ENCODE measurements at regions not wholly inside any gene's neighbourhood (a gene's known extent, or its start where the extent isn't known, plus 50 kb on each side); places are given as distances from the start of the nearest gene placed in this dataset.

DNA sequence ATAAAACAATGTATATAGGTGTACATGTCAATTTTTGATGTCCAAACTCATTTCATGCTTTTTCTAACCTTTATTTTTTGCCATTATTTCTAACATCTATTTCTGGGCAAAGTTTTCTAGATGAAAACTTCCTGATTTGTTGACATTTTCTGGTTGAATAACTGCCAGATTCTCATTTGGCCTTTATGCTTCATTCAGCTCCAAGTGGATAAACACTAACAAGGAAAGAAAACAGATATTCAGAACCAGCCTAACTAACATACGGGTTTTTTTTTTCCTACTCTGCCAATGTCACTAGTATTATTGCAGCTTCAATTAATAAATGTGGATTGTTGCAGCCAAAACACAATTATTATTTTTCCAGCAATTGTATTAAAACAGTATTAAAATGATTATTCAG is 50.9 kb upstream of the RAP1GDS1 start:
- ChIA-PET POLR2A (ENCODE audit: low non-redundant PET) (no interaction called here), CTCF (interaction anchor here (0.8 kb wide), 1 partner anchor 37 kb away, joined by 3 read pairs; no protein-coding TSS in a partner anchor)

DNA sequence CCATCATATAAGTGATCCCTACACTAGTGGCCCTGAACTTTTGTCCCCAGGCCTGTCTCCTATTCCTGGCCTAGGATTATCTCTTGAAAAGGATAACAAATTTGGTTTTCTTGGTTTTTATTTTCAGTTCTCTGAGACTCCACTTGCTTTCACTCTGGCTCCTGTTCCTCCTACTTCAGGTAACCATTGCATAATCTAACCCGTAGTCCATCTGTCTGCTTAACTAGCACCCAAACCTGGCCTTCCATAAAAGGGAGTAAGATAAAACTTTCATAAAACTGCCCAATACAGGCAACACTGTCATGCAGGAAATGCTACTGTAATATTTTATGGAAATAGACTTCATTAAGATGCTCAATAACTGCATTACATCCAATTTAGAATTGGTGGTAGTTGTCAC is 52.1 kb upstream of the RAP1GDS1 start:
- POLR2A ChIA-PET (ENCODE audit: low non-redundant PET), result no interaction called here
- no peak for DNase-seq (ENCODE audit: low spot score)
- TF ChIP-seq, protein P1, sequence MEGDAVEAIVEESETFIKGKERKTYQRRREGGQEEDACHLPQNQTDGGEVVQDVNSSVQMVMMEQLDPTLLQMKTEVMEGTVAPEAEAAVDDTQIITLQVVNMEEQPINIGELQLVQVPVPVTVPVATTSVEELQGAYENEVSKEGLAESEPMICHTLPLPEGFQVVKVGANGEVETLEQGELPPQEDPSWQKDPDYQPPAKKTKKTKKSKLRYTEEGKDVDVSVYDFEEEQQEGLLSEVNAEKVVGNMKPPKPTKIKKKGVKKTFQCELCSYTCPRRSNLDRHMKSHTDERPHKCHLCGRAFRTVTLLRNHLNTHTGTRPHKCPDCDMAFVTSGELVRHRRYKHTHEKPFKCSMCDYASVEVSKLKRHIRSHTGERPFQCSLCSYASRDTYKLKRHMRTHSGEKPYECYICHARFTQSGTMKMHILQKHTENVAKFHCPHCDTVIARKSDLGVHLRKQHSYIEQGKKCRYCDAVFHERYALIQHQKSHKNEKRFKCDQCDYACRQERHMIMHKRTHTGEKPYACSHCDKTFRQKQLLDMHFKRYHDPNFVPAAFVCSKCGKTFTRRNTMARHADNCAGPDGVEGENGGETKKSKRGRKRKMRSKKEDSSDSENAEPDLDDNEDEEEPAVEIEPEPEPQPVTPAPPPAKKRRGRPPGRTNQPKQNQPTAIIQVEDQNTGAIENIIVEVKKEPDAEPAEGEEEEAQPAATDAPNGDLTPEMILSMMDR (conservative IDR thresholded peaks at IDR 0.05; ENCODE audit: low read depth), result no peak
- no peak overlapping the region for H3K27ac ChIP-seq
- CTCF ChIA-PET, result no interaction called here

More for the DNA sequence above, 50.9 kb upstream of the RAP1GDS1 start:
- TF ChIP-seq, protein P1 (conservative IDR thresholded peaks at IDR 0.05; ENCODE audit: low read depth), result no peak
- H3K27ac ChIP-seq, result no peak overlapping the region
- no peak for DNase-seq (ENCODE audit: low spot score)

DNA sequence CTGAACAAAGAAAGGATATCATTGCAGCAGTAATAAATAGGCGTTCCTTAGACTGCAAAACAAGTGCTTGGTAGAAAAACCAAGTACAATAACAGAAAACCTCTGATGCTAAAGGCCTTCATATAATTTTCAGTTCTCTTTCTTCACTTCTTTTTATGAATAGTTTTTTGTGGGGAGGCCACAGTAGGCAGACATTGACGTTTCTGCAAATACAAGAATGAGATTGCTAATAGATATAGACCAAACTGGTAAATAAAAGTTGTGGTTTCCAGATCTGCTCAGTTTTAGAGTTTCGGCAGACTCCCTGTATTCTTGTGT is 57.0 kb upstream of the RAP1GDS1 start:
- POLR2A ChIA-PET (ENCODE audit: low non-redundant PET), result no interaction called here
- TF ChIP-seq, protein P1 (conservative IDR thresholded peaks at IDR 0.05; ENCODE audit: low read depth), result no peak
- no peak overlapping the region for H3K27ac ChIP-seq
- CTCF ChIA-PET, result no interaction called here
- no peak for DNase-seq (ENCODE audit: low spot score)

DNA sequence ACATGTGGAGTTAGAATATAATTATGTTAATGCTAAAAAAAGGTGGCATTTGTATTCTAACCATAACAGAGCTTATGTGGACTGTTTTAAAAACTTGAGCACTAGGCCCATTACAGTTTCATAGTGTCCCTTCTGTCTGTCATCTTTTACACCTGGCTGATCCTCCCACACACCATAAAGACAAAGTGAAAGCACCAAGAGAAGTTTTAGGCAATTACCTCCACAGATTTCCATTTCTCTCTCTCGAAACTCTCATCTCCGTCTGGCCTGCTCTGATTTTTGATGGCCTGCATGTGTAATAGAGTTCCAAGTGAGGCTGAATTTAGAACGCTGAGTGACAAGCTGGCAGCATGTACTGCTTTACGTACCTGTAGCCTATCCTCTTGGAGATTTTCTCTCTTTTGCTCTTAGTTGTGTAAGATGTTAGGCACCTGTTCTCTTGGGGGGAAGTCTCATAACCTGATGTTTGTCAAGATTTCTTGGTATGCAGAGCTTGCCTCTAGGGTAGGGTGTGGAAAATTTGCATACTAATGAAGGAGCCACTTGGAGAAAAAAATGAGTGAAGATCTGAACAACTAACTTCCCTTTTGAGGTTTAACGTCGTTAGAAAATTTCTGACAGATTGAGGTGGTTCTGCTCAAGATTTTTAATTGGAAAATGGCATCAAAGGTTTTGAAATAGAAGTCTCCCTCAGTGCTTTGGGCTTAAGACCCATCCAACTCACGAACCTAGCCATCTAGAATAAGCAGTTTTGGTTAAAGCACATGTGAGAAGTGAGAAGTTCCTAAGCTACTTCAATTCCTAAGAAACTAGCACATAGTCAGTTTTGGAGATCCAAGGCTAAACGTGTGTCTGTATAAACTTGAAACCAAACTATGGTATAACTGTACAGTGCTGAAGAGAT is 57.6 kb upstream of the RAP1GDS1 start:
- CTCF ChIA-PET, result no interaction called here

DNA sequence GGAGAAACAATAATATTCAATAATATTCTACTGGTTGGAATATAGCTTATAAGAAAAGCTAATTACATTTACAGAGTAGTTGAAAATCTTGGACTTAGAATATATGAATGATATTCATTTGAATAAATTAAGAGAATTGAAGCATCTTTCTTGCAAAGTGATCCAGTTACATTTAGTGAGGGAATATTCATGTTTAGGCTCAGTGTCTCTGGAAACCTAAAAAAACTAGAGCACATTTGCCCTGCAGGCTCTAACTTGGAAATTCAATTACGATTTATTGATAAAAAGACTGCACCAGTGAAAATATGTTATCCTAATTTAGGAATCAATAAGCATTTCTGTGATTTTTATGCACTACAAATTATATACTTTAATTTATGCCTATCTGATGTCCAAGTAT is 58.3 kb upstream of the RAP1GDS1 start:
- ChIA-PET CTCF (no interaction called here), POLR2A (ENCODE audit: low non-redundant PET) (no interaction called here)
- no peak overlapping the region for H3K27ac ChIP-seq
- DNase-seq (ENCODE audit: low spot score), result no peak
- TF ChIP-seq, protein P1 (conservative IDR thresholded peaks at IDR 0.05; ENCODE audit: low read depth), result no peak

More for the DNA sequence above, 57.6 kb upstream of the RAP1GDS1 start:
- DNase-seq (ENCODE audit: low spot score), result no peak
- TF ChIP-seq, protein P1 (conservative IDR thresholded peaks at IDR 0.05; ENCODE audit: low read depth), result no peak
- H3K27ac ChIP-seq, result no peak overlapping the region
- POLR2A ChIA-PET (ENCODE audit: low non-redundant PET), result no interaction called here

DNA sequence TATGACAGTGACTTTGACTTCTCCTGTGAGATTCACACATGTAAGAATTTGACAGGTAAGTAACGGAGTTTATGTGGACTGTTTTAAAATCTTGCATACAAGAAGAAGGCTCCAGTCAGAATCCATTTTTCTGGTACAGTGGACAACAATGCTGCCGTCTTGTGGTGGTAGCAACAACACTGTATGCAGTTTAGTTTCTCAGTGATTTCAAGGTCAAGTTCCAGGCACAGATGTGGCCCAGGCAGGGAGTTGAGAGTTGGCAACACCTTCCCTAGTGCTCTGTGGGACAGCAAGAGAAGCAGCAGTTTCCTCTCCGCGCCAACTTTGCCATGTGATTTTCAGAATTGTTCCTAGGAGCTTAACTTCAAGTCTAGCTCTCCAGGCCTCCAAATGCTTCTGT is 56.0 kb upstream of the STPG2 start:
- POLR2A ChIA-PET (ENCODE audit: low non-redundant PET), result no interaction called here
- CTCF ChIA-PET, result no interaction called here
- no peak overlapping the region for H3K27ac ChIP-seq
- DNase-seq (ENCODE audit: low spot score), result no peak
- TF ChIP-seq, protein P1 (conservative IDR thresholded peaks at IDR 0.05; ENCODE audit: low read depth), result no peak

Measured in RWPE1 (cell line).